IMR-90 (cell line): ENCODE measurements at regions not wholly inside any gene's neighbourhood (a gene's known extent, or its start where the extent isn't known, plus 50 kb on each side); places are given as distances from the start of the nearest gene placed in this dataset.

ENCODE experiments used
- ATAC-seq: fragments of 200-7000 bp; cut with Tn5 transposase; 2 replicates; pipeline ENCODE4 v1.9.1; 2020; ENCODE audit warnings: low read depth, mild to moderate bottlenecking, moderate library complexity
- BruUV-seq: library from RNA; stranded (reverse); fragments of 400-500 nt; replicated peaks from 2 replicates; lab custom pipeline; 2021; lab: Mats Ljungman, UMichigan
- CTCF ChIA-PET: fragments of 300-600 bp; formaldehyde crosslinking; extraction: SDS; loops from one replicate; lab custom pipeline; 2021; ENCODE audit warnings: antibody characterized with exemption; lab: Yijun Ruan, JAX
- POLR2A ChIA-PET: fragments of 300-600 bp; sonication (Branson Sonifier 250); formaldehyde crosslinking; loops from one replicate; lab custom pipeline; 2022; ENCODE audit warnings: antibody characterized with exemption; ENCODE audit not compliant: unreplicated experiment; lab: Charles Lee
- DNase-seq: peaks from one replicate; pipeline ENCODE4 v3.0.0; 2013
- H2AFZ ChIP-seq: replicated peaks from 2 replicates; pipeline ENCODE3; 2013; ENCODE audit warnings: low read length, mild to moderate bottlenecking; ENCODE audit not compliant: poor library complexity
- H2AK5ac ChIP-seq: 2 replicates; pipeline ENCODE4 v1.6.1; 2013; ENCODE audit warnings: low read depth, low read length, inconsistent platforms
- H2AK9ac ChIP-seq: replicated peaks from 2 replicates; pipeline ENCODE3; 2013; ENCODE audit warnings: mild to moderate bottlenecking, low read depth, low read length, moderate library complexity; ENCODE audit not compliant: poor library complexity
- H2BK120ac ChIP-seq: 2 replicates; pipeline ENCODE4 v1.6.1; 2013; ENCODE audit warnings: low read depth, low read length, inconsistent platforms
- H2BK15ac ChIP-seq: 3 replicates; pipeline ENCODE4 v1.6.1; 2013; ENCODE audit warnings: low read depth, low read length, inconsistent platforms
- H2BK20ac ChIP-seq: 2 replicates; pipeline ENCODE4 v1.6.1; 2013; ENCODE audit warnings: low read depth, mild to moderate bottlenecking, inconsistent platforms, low read length, moderate library complexity
- H2BK5ac ChIP-seq: 2 replicates; pipeline ENCODE4 v1.6.1; 2013; ENCODE audit warnings: mild to moderate bottlenecking, low read depth, low read length, inconsistent platforms; ENCODE audit not compliant: poor library complexity, severe bottlenecking
- H3K14ac ChIP-seq: replicated peaks from 2 replicates; pipeline ENCODE4 v1.6.1; 2013; ENCODE audit warnings: low read depth, low read length, inconsistent platforms
- H3K18ac ChIP-seq: 2 replicates; pipeline ENCODE4 v1.6.1; 2013; ENCODE audit warnings: low read depth, low read length, control low read depth
- H3K23ac ChIP-seq: 2 replicates; pipeline ENCODE4 v1.6.1; 2013; ENCODE audit warnings: low read depth, low read length, inconsistent platforms
- H3K27ac ChIP-seq: 2 replicates; pipeline ENCODE4 v1.5.1; 2013; ENCODE audit warnings: mild to moderate bottlenecking, control low read depth, low read length; ENCODE audit not compliant: insufficient read depth
- H3K27me3 ChIP-seq: 2 replicates; pipeline ENCODE4 v1.6.1; 2013; ENCODE audit warnings: low read length; ENCODE audit not compliant: control insufficient read depth, insufficient read depth
- H3K36me3 ChIP-seq: 2 replicates; pipeline ENCODE4 v1.6.1; 2013; ENCODE audit warnings: low read length, mixed read lengths; ENCODE audit not compliant: control insufficient read depth, insufficient read depth
- H3K4ac ChIP-seq: 2 replicates; pipeline ENCODE4 v1.6.1; 2013; ENCODE audit warnings: low read depth, low read length, inconsistent platforms
- H3K4me1 ChIP-seq: 2 replicates; pipeline ENCODE4 v1.6.1; 2013; ENCODE audit warnings: low read length, mixed read lengths; ENCODE audit not compliant: control insufficient read depth, insufficient read depth
- H3K4me2 ChIP-seq: 2 replicates; pipeline ENCODE4 v1.6.1; 2013; ENCODE audit warnings: low read depth, mild to moderate bottlenecking, control low read depth, low read length, moderate library complexity
- H3K4me3 ChIP-seq: 2 replicates; pipeline ENCODE4 v1.5.1; 2013; ENCODE audit warnings: low read depth, mild to moderate bottlenecking, control low read depth, low read length, moderate library complexity; ENCODE audit not compliant: insufficient read depth
- H3K56ac ChIP-seq: 2 replicates; pipeline ENCODE4 v1.6.1; 2013; ENCODE audit warnings: low read length, inconsistent platforms; ENCODE audit not compliant: insufficient read depth; ENCODE audit errors: extremely low read depth
- H3K79me1 ChIP-seq, 2 experiments: 2 replicates each; pipeline ENCODE4 v1.6.1; 2013; ENCODE audit warnings: low read length in 2 of 2, inconsistent platforms in 1 of 2, low read depth in 1 of 2
- H3K9ac ChIP-seq: 2 replicates; pipeline ENCODE4 v1.6.1; 2013; ENCODE audit warnings: low read depth, low read length, control low read depth
- H3K9me1 ChIP-seq: 2 replicates; pipeline ENCODE4 v1.6.1; 2013; ENCODE audit warnings: low read length, inconsistent platforms; ENCODE audit not compliant: insufficient read depth
- H3K9me3 ChIP-seq: 2 replicates; pipeline ENCODE4 v1.6.1; 2013; ENCODE audit warnings: low read length; ENCODE audit not compliant: control insufficient read depth, insufficient read depth
- H4K20me1 ChIP-seq: 2 replicates; pipeline ENCODE4 v1.6.1; 2013; ENCODE audit warnings: low read length, inconsistent platforms; ENCODE audit not compliant: insufficient read depth
- H4K5ac ChIP-seq: 2 replicates; pipeline ENCODE4 v1.6.1; 2013; ENCODE audit warnings: mild to moderate bottlenecking, low read depth, low read length, control low read depth
- H4K8ac ChIP-seq, 2 experiments: 2 replicates each; pipeline ENCODE4 v1.6.1; 2013; ENCODE audit warnings: low read depth in 2 of 2, low read length in 2 of 2, control low read depth in 1 of 2, inconsistent platforms in 1 of 2
- H4K91ac ChIP-seq: 2 replicates; pipeline ENCODE4 v1.6.1; 2013; ENCODE audit warnings: low read depth, low read length, inconsistent platforms; ENCODE audit not compliant: insufficient read depth
- BHLHE40 ChIP-seq: fragments of 150-350 bp; IDR thresholded peaks from 2 replicates; pipeline ENCODE4 v1.6.1; 2016; ENCODE audit warnings: mild to moderate bottlenecking, low read depth, low read length
- CEBPB ChIP-seq: IDR thresholded peaks from 2 replicates; pipeline ENCODE4 v1.6.1; 2012; ENCODE audit warnings: low read depth, low read length, improper control_type of control experiment
- CHD1 ChIP-seq: IDR thresholded peaks from 2 replicates; pipeline ENCODE4 v1.6.1; 2012; ENCODE audit warnings: low read depth, low read length, improper control_type of control experiment
- CTCF ChIP-seq: conservative IDR thresholded peaks from 2 replicates; pipeline ENCODE4 v1.5.1; 2012; ENCODE audit warnings: mild to moderate bottlenecking, low read depth, low read length, improper control_type of control experiment
- ELK1 ChIP-seq: fragments of 150-350 bp; IDR thresholded peaks from 2 replicates; pipeline ENCODE4 v1.6.1; 2016; ENCODE audit warnings: low read depth, mild to moderate bottlenecking, low read length, moderate library complexity, borderline replicate concordance
- FOS ChIP-seq: fragments of 150-350 bp; IDR thresholded peaks from 2 replicates; pipeline ENCODE4 v1.6.1; 2016; ENCODE audit warnings: low read depth, low read length
- MAFK ChIP-seq: IDR thresholded peaks from 2 replicates; pipeline ENCODE4 v1.6.1; 2012; ENCODE audit warnings: low read depth, low read length, improper control_type of control experiment
- MAZ ChIP-seq: IDR thresholded peaks from 2 replicates; pipeline ENCODE4 v1.6.1; 2012; ENCODE audit warnings: low read depth, mild to moderate bottlenecking, low read length, improper control_type of control experiment, moderate library complexity, borderline replicate concordance
- MXI1 ChIP-seq: IDR thresholded peaks from 2 replicates; pipeline ENCODE4 v1.6.1; 2012; ENCODE audit warnings: low read depth, mild to moderate bottlenecking, low read length, moderate library complexity, borderline replicate concordance
- NFE2L2 ChIP-seq: fragments of 150-350 bp; IDR thresholded peaks from 2 replicates; pipeline ENCODE4 v1.6.1; 2016; ENCODE audit warnings: low read depth, mild to moderate bottlenecking, low read length
- POLR2A ChIP-seq: IDR thresholded peaks from 2 replicates; pipeline ENCODE4 v1.6.1; 2012; ENCODE audit warnings: mild to moderate bottlenecking, low read depth, low read length
- RAD21 ChIP-seq: IDR thresholded peaks from 2 replicates; pipeline ENCODE4 v1.6.1; 2012; ENCODE audit warnings: low read length, improper control_type of control experiment
- RCOR1 ChIP-seq: IDR thresholded peaks from 2 replicates; pipeline ENCODE4 v1.6.1; 2012; ENCODE audit warnings: mild to moderate bottlenecking, low read length, improper control_type of control experiment; ENCODE audit not compliant: insufficient replicate concordance
- RFX5 ChIP-seq: IDR thresholded peaks from 2 replicates; pipeline ENCODE4 v1.8.0; 2012; ENCODE audit warnings: low read depth, mild to moderate bottlenecking, low read length, moderate library complexity
- SMC3 ChIP-seq: fragments of 150-350 bp; IDR thresholded peaks from 2 replicates; pipeline ENCODE4 v1.6.1; 2016; ENCODE audit warnings: low read depth, mild to moderate bottlenecking, antibody characterized with exemption, low read length, moderate library complexity
- USF2 ChIP-seq: fragments of 150-350 bp; IDR thresholded peaks from 2 replicates; pipeline ENCODE4 v1.6.1; 2017; ENCODE audit warnings: mild to moderate bottlenecking, antibody characterized with exemption, low read length, low read depth
- WGBS, 2 experiments: methylation state at CpG; one replicate each; pipeline versions ENCODE4 v1.1.5 to v1.1.7; 2013; ENCODE audit warnings: missing lambda C conversion rate in 2 of 2; ENCODE audit not compliant: insufficient read length in 1 of 2; ENCODE audit errors: extremely low coverage in 2 of 2; 5-methylcytosine and 5-hydroxymethylcytosine counted together
- dilution Hi-C: fragments of 300-500 bp; cut with HindIII; formaldehyde crosslinking; loops from one replicate; pipeline ENCODE4 v1.14.3; 2018; ENCODE audit warnings: low sequenced_read_pairs; ENCODE audit not compliant: unreplicated experiment
- in situ Hi-C: fragments of 300-500 bp; cut with MboI; formaldehyde crosslinking; loops from 3 replicates; pipeline ENCODE4 v1.14.3; 2019; ENCODE audit warnings: low sequenced_read_pairs, inconsistent platforms, mixed read lengths
- intact Hi-C: fragments of 100-400 bp; cut with micrococcal nuclease; formaldehyde crosslinking; loops from 2 replicates; pipeline ENCODE4 v1.10.0; 2022

- dilution Hi-C loops: no loop called here
- TF ChIP-seq POLR2A (no peak), BHLHE40 (no peak), RFX5 (no peak), RCOR1 (no peak), CTCF (no peak), USF2 (no peak), RAD21 (no peak), NFE2L2 (no peak), CHD1 (no peak), ELK1 (no peak), MAFK (no peak), SMC3 (no peak), FOS (no peak), CEBPB (no peak), MXI1 (no peak), MAZ (no peak)
- H2BK15ac ChIP-seq: no peak overlapping the region
Measured at GRCh38 chr18:57088883-57089282, 58.0 kb upstream of the BOD1L2 start.

More at GRCh38 chr18:57088883-57089282, 58.0 kb upstream of the BOD1L2 start:
- no peak overlapping the region for H2AK9ac ChIP-seq
- H2BK20ac ChIP-seq: no peak overlapping the region
- intact Hi-C loops (no loop called here), in situ Hi-C loops (no loop called here)
- no peak overlapping the region for H2BK120ac ChIP-seq
- no peak overlapping the region for H4K5ac ChIP-seq
- no peak overlapping the region for H3K4me3 ChIP-seq
- H2AK5ac ChIP-seq: no peak overlapping the region
- H3K4me1 ChIP-seq: no peaks in the 10 kb centered on the region
- no peak overlapping the region for H3K27ac ChIP-seq
- 57% methylated on average over 5 of the region's 5 CpGs; no CpG with 5 or more reads in 1 of the 2 experiments for WGBS, 2 experiments
- ATAC-seq (no peak), DNase-seq (no peak)
- BruUV-seq: no TSS peak
- no peak overlapping the region for H2BK5ac ChIP-seq
- H3K23ac ChIP-seq: no peak overlapping the region
- no peak overlapping the region for H3K9ac ChIP-seq
- H3K27me3 ChIP-seq: no peaks in the 10 kb centered on the region; the same call in none of the 2 replicates
- H2AFZ ChIP-seq: no peak overlapping the region
- ChIA-PET CTCF (interaction anchor here (0.6 kb wide), 1 partner anchor 151 kb away, joined by 3 read pairs; no protein-coding TSS in a partner anchor), POLR2A (no interaction called here)
- no peaks in the 10 kb centered on the region for H3K9me3 ChIP-seq
- H4K8ac ChIP-seq: no peak overlapping the region
- H4K91ac ChIP-seq: no peak overlapping the region
- no peaks in the 10 kb centered on the region for H3K36me3 ChIP-seq
- no peaks in the 10 kb centered on the region for H4K20me1 ChIP-seq
- H3K18ac ChIP-seq: no peak overlapping the region
- no peaks in the 10 kb centered on the region for H3K9me1 ChIP-seq
- no peak overlapping the region for H3K4ac ChIP-seq
- no peak overlapping the region for H3K4me2 ChIP-seq
- H3K56ac ChIP-seq: no peak overlapping the region
- H3K79me1 ChIP-seq: no peaks in the 10 kb centered on the region
- H3K14ac ChIP-seq: no peak overlapping the region
